GM18526 (cell line): ENCODE measurements at regions not wholly inside any gene's neighbourhood (a gene's known extent, or its start where the extent isn't known, plus 50 kb on each side); places are given as distances from the start of the nearest gene placed in this dataset.

Experiments used
- POLR2A ChIP-seq: IDR thresholded peaks from 3 replicates; pipeline ENCODE4 v1.6.1; 2011; ENCODE audit not compliant: insufficient read length; ENCODE audit errors: extremely low read depth

GRCh38 chr10:7483848-7484247 lies 73.0 kb upstream of the SFMBT2 start:
- TF ChIP-seq POLR2A: no peak

- no peak for TF ChIP-seq POLR2A
These were observed 72.2 kb upstream of the SFMBT2 start for GRCh38 chr10:7482992-7483391.

- no peak for TF ChIP-seq POLR2A
These were observed 70.5 kb upstream of the SFMBT2 start for GRCh38 chr10:7481368-7481765.

GRCh38 chr10:7480742-7481367 lies 70.0 kb upstream of the SFMBT2 start:
- TF ChIP-seq POLR2A: no peak

GRCh38 chr10:7479861-7480598 lies 69.2 kb upstream of the SFMBT2 start:
- TF ChIP-seq POLR2A: no peak

GRCh38 chr10:7478727-7479457 lies 68.1 kb upstream of the SFMBT2 start:
- no peak for TF ChIP-seq POLR2A

- TF ChIP-seq POLR2A: no peak
These were observed 66.9 kb upstream of the SFMBT2 start for GRCh38 chr10:7477538-7478334.

- no peak for TF ChIP-seq POLR2A
These were observed 65.1 kb upstream of the SFMBT2 start for GRCh38 chr10:7475939-7476338.

GRCh38 chr10:7475046-7475911 lies 64.4 kb upstream of the SFMBT2 start:
- TF ChIP-seq POLR2A: no peak

- TF ChIP-seq POLR2A: no peak
These were observed 63.6 kb upstream of the SFMBT2 start for GRCh38 chr10:7474388-7474787.

- TF ChIP-seq POLR2A: no peak
These were observed 62.6 kb upstream of the SFMBT2 start for GRCh38 chr10:7473474-7473873.

GRCh38 chr10:7471720-7472367 lies 61.0 kb upstream of the SFMBT2 start:
- peak; percentile 40 for TF ChIP-seq POLR2A

- no peak for TF ChIP-seq POLR2A
These were observed 59.5 kb upstream of the SFMBT2 start for GRCh38 chr10:7470371-7470770.
